ENCODE measurements at regions not wholly inside any gene's neighbourhood (a gene's known extent, or its start where the extent isn't known, plus 50 kb on each side); places are given as distances from the start of the nearest gene placed in this dataset.

GRCh38 chr6:4549556-4550226 is 226.5 kb upstream of the CDYL start:
- no peak for DNase-seq

GRCh38 chr6:4545893-4546292 is 230.3 kb upstream of the CDYL start:
- DNase-seq, result no peak

GRCh38 chr6:4543596-4543995 is 232.6 kb upstream of the CDYL start:
- no peak for DNase-seq

GRCh38 chr6:4533576-4533975 is 242.6 kb upstream of the CDYL start:
- DNase-seq, result no peak

GRCh38 chr6:4531406-4531805 is 244.8 kb upstream of the CDYL start:
- DNase-seq, result no peak

- no peak for DNase-seq
Observed at GRCh38 chr6:4522453-4522852, 253.8 kb upstream of the CDYL start.

GRCh38 chr6:4521070-4521469 is 255.1 kb upstream of the CDYL start:
- DNase-seq, result no peak

GRCh38 chr6:4518506-4518905 is 257.7 kb upstream of the CDYL start:
- no peak for DNase-seq

GRCh38 chr6:4516206-4516605 is 260.0 kb upstream of the CDYL start:
- DNase-seq, result no peak

- no peak for DNase-seq
Observed at GRCh38 chr6:4513561-4513960, 262.6 kb upstream of the CDYL start.

- DNase-seq, result no peak
Observed at GRCh38 chr6:4512051-4512471, 264.1 kb upstream of the CDYL start.

GRCh38 chr6:4511641-4512020 is 264.6 kb upstream of the CDYL start:
- DNase-seq, result no peak

- DNase-seq, result no peak
Observed at GRCh38 chr6:4510906-4511640, 265.1 kb upstream of the CDYL start.

- DNase-seq, result no peak
Observed at GRCh38 chr6:4510317-4510716, 265.9 kb upstream of the CDYL start.

- DNase-seq, result no peak
Observed at GRCh38 chr6:4509506-4509905, 266.7 kb upstream of the CDYL start.

- DNase-seq, result no peak
Observed at GRCh38 chr6:4506792-4507191, 269.4 kb upstream of the CDYL start.

- no peak for DNase-seq
Observed at GRCh38 chr6:4506223-4506622, 270.0 kb upstream of the CDYL start.

GRCh38 chr6:4504700-4505099 is 271.5 kb upstream of the CDYL start:
- no peak for DNase-seq

- no peak for DNase-seq
Observed at GRCh38 chr6:4503700-4504099, 272.5 kb upstream of the CDYL start.

GRCh38 chr6:4496284-4496683 is 279.9 kb upstream of the CDYL start:
- DNase-seq, result no peak

GRCh38 chr6:4491501-4492260 is 284.5 kb upstream of the CDYL start:
- DNase-seq, result no peak

- no peak for DNase-seq
Observed at GRCh38 chr6:4489538-4489937, 286.7 kb upstream of the CDYL start.

GRCh38 chr6:4488389-4488788 is 287.8 kb upstream of the CDYL start:
- no peak for DNase-seq

GRCh38 chr6:4487538-4487937 is 288.7 kb upstream of the CDYL start:
- DNase-seq, result no peak
